Uterus (tissue), 2 donors: ENCODE measurements at regions not wholly inside any gene's neighbourhood (a gene's known extent, or its start where the extent isn't known, plus 50 kb on each side); places are given as distances from the start of the nearest gene placed in this dataset.

ENCODE experiments used
- POLR2A ChIP-seq, 2 donors: fragments of 450-650 bp; IDR thresholded peaks; one replicate each; pipeline ENCODE4 v1.6.1; 2016; ENCODE audit warnings: antibody characterized with exemption in 2 of 2, mild to moderate bottlenecking in 1 of 2, moderate library complexity in 1 of 2
- TF ChIP-seq, protein P1 (sequence below), 4 experiments: fragments of 200-600 bp in 2 of 4; fragments of 450-650 bp in 2 of 4; sonication (generic) in 2 of 4; IDR thresholded peaks; one replicate each; pipeline ENCODE4 v1.5.1; 2016 to 2019; ENCODE audit warnings: antibody characterized with exemption in 4 of 4, mild to moderate bottlenecking in 2 of 4, moderate library complexity in 1 of 4

GRCh38 chr6:1547785-1548184, 61.9 kb upstream of the FOXC1 start:
- no peak for TF ChIP-seq POLR2A (IDR thresholded peaks at IDR 0.05)
- TF ChIP-seq, protein P1, sequence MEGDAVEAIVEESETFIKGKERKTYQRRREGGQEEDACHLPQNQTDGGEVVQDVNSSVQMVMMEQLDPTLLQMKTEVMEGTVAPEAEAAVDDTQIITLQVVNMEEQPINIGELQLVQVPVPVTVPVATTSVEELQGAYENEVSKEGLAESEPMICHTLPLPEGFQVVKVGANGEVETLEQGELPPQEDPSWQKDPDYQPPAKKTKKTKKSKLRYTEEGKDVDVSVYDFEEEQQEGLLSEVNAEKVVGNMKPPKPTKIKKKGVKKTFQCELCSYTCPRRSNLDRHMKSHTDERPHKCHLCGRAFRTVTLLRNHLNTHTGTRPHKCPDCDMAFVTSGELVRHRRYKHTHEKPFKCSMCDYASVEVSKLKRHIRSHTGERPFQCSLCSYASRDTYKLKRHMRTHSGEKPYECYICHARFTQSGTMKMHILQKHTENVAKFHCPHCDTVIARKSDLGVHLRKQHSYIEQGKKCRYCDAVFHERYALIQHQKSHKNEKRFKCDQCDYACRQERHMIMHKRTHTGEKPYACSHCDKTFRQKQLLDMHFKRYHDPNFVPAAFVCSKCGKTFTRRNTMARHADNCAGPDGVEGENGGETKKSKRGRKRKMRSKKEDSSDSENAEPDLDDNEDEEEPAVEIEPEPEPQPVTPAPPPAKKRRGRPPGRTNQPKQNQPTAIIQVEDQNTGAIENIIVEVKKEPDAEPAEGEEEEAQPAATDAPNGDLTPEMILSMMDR (IDR thresholded peaks at IDR 0.05): no peak
